ENCODE measurements at regions not wholly inside any gene's neighbourhood (a gene's known extent, or its start where the extent isn't known, plus 50 kb on each side); places are given as distances from the start of the nearest gene placed in this dataset.

GRCh38 chr1:232196042-232196441 is 433.9 kb downstream of the SIPA1L2 start:
- Histone ChIP-seq H2AK5ac (ENCODE audit: low read depth, low read length) (no peak overlapping the region), H3K9ac (replicated peaks in 1 of 4; ENCODE audit: extremely low read depth in 1 of 4, low read depth in 3 of 4, low read length in 3 of 4) (no peak overlapping the region), H3K4me3 (ENCODE audit: extremely low read depth in 1 of 4, insufficient read depth in 2 of 4, low read depth in 3 of 4, low read length in 4 of 4) (no peak overlapping the region), H3K4me2 (ENCODE audit: insufficient read depth in 1 of 2, low read depth in 2 of 2, low read length in 2 of 2) (no peak overlapping the region), H2BK12ac (ENCODE audit: low read depth, low read length) (no peak overlapping the region), H3K79me2 (ENCODE audit: control insufficient read depth in 1 of 2, insufficient read depth in 2 of 2, low read length in 2 of 2) (no peaks in the 10 kb centered on the region), H4K5ac (ENCODE audit: insufficient read length, low read depth, low read length) (no peak overlapping the region), H3K23me2 (ENCODE audit: low read depth, low read length) (no peaks in the 10 kb centered on the region), H3K27me3 (replicated peaks in 1 of 4; ENCODE audit: control insufficient read depth in 3 of 4, extremely low read depth in 1 of 4, insufficient read depth in 3 of 4, low read length in 3 of 4) (no peaks in the 10 kb centered on the region; a peak in 2 of 7 replicates), H3K23ac (ENCODE audit: insufficient read length) (no peak overlapping the region), H4K20me1 (replicated peaks in 1 of 2; ENCODE audit: control insufficient read depth in 1 of 2, insufficient read depth in 2 of 2, low read length in 2 of 2) (no peaks in the 10 kb centered on the region), H2BK120ac (replicated peaks; ENCODE audit: low read depth, low read length) (no peak overlapping the region), H2BK20ac (ENCODE audit: low read length) (no peak overlapping the region), H4K91ac (replicated peaks; ENCODE audit: insufficient read length, low read length) (no peak overlapping the region), H3K14ac (ENCODE audit: insufficient read length) (no peak overlapping the region), H3K4ac (replicated peaks; ENCODE audit: insufficient read length, low read depth, low read length) (no peak overlapping the region), H2BK5ac (ENCODE audit: low read depth, low read length) (no peak overlapping the region), H3K79me1 (ENCODE audit: low read depth, low read length) (no peaks in the 10 kb centered on the region; the same call in 1 of the 2 replicates), H3K27ac (ENCODE audit: low read depth, low read length) (no peak overlapping the region), H3K56ac (replicated peaks; ENCODE audit: insufficient read length, low read depth, low read length) (no peak overlapping the region), H3K18ac (ENCODE audit: extremely low read depth, low read length) (no peak overlapping the region), H3K9me3 (ENCODE audit: insufficient read depth in 2 of 2, low read depth in 1 of 2, low read length in 1 of 2) (peaks cover 4 to 6% of the 10 kb centered on the region in 2 experiments; a peak in 3 of 4 replicates), H2BK15ac (ENCODE audit: low read length) (no peak overlapping the region), H2AFZ (ENCODE audit: low read length) (no peak overlapping the region), H4K8ac (ENCODE audit: extremely low read depth, insufficient read depth, low read length) (no peak overlapping the region), H3K4me1 (replicated peaks in 1 of 4; ENCODE audit: control insufficient read depth in 3 of 4, insufficient read depth in 4 of 4, low read length in 3 of 4) (no peaks in the 10 kb centered on the region), H3K36me3 (ENCODE audit: control insufficient read depth in 2 of 4, insufficient read depth in 4 of 4, low read length in 3 of 4) (peaks cover 0 to 4% (median under 1%) of the 10 kb centered on the region in 4 experiments; a peak in 2 of 8 replicates)
- 100% methylated on average over 1 of the region's 1 CpG; no CpG with 5 or more reads in 1 of the 2 experiments for WGBS, 2 experiments (ENCODE audit: extremely low coverage in 1 of 2, insufficient coverage in 1 of 2, insufficient read length in 1 of 2, insufficient replicate concordance in 2 of 2, low coverage in 1 of 2, low lambda C conversion rate in 2 of 2, missing lambda C conversion rate in 1 of 2)
- TF ChIP-seq SIRT6 (IDR thresholded peaks at IDR 0.05; ENCODE audit: low read length) (no peak), TAF1 (IDR thresholded peaks at IDR 0.05; ENCODE audit: low read depth, low read length) (no peak), ATF2 (IDR thresholded peaks at IDR 0.05; ENCODE audit: low read length) (no peak), MAX (IDR thresholded peaks at IDR 0.05) (no peak), SP1 (IDR thresholded peaks at IDR 0.05; ENCODE audit: low read depth, low read length) (no peak), CBX5 (IDR thresholded peaks at IDR 0.05; ENCODE audit: low read depth, low read length) (no peak), NANOG (IDR thresholded peaks at IDR 0.05; ENCODE audit: insufficient read depth, low read depth, low read length, poor library complexity, severe bottlenecking) (no peak)
- POLR2A ChIA-PET (ENCODE audit: partially characterized antibody), result no interaction called here
- DNase-seq (ENCODE audit: low read depth in 1 of 2, low spot score in 2 of 2) (no peak), FAIRE-seq (no peak)
- CTCF ChIA-PET (ENCODE audit: partially characterized antibody), result interaction anchor here (1.0 kb wide), 1 partner anchor 175 kb away, joined by 3 read pairs; no protein-coding TSS in a partner anchor

All from H1 (cell line).